ENCODE measurements at regions not wholly inside any gene's neighbourhood (a gene's known extent, or its start where the extent isn't known, plus 50 kb on each side); places are given as distances from the start of the nearest gene placed in this dataset.

- no peaks in the 10 kb centered on the region for H3K4me1 ChIP-seq (ENCODE audit: control insufficient read depth, extremely low read depth, insufficient read depth, low read length)
- no peaks in the 10 kb centered on the region for H4K20me1 ChIP-seq (ENCODE audit: control insufficient read depth, extremely low read depth, insufficient read depth, low read length)
- H3K27me3 ChIP-seq (ENCODE audit: control insufficient read depth, extremely low read depth, insufficient read depth, low read length): peaks cover 69% of the 10 kb centered on the region
- FAIRE-seq: no peak
- H3K27ac ChIP-seq (ENCODE audit: control insufficient read depth, insufficient read depth, low read length): no peak overlapping the region
- H2AFZ ChIP-seq (ENCODE audit: control insufficient read depth, low read length): no peak overlapping the region
- H3K9me3 ChIP-seq (ENCODE audit: control insufficient read depth, low read depth, low read length): no peaks in the 10 kb centered on the region
- H3K36me3 ChIP-seq (ENCODE audit: control insufficient read depth in 2 of 2, extremely low read depth in 1 of 2, insufficient read depth in 2 of 2, low read length in 2 of 2): no peaks in the 10 kb centered on the region
- no peaks in the 10 kb centered on the region for H3K9me1 ChIP-seq (ENCODE audit: control insufficient read depth, extremely low read depth, insufficient read depth, low read length)
- H3K4me3 ChIP-seq (ENCODE audit: control insufficient read depth in 2 of 3, extremely low read depth in 1 of 3, insufficient read depth in 2 of 3, low read depth in 1 of 3, low read length in 3 of 3): no peak overlapping the region
- dilution Hi-C loops (cut with MboI; ENCODE audit: extremely low pct_ligation_motif_present, low sequenced_read_pairs): no loop called here
- no peak for DNase-seq (ENCODE audit: low read depth, low spot score)
- no peak overlapping the region for H3K9ac ChIP-seq (ENCODE audit: control insufficient read depth, extremely low read depth, insufficient read depth, low read length)
- H3K4me2 ChIP-seq (ENCODE audit: control insufficient read depth, extremely low read depth, insufficient read depth, low read depth, low read length): no peak overlapping the region
- no peaks in the 10 kb centered on the region for H3K79me2 ChIP-seq (ENCODE audit: control insufficient read depth, insufficient read depth, low read length)
- TF ChIP-seq EZH2 (IDR thresholded peaks at IDR 0.05; ENCODE audit: low read length): no peak
- TF ChIP-seq, protein P1, sequence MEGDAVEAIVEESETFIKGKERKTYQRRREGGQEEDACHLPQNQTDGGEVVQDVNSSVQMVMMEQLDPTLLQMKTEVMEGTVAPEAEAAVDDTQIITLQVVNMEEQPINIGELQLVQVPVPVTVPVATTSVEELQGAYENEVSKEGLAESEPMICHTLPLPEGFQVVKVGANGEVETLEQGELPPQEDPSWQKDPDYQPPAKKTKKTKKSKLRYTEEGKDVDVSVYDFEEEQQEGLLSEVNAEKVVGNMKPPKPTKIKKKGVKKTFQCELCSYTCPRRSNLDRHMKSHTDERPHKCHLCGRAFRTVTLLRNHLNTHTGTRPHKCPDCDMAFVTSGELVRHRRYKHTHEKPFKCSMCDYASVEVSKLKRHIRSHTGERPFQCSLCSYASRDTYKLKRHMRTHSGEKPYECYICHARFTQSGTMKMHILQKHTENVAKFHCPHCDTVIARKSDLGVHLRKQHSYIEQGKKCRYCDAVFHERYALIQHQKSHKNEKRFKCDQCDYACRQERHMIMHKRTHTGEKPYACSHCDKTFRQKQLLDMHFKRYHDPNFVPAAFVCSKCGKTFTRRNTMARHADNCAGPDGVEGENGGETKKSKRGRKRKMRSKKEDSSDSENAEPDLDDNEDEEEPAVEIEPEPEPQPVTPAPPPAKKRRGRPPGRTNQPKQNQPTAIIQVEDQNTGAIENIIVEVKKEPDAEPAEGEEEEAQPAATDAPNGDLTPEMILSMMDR (optimal IDR thresholded peaks at IDR 0.05 in 1 of 3, IDR thresholded peaks at IDR 0.05 in 1 of 3, conservative IDR thresholded peaks at IDR 0.05 in 1 of 3; ENCODE audit: extremely low read depth in 1 of 3, insufficient read depth in 2 of 3, low read length in 3 of 3): no peak
These were observed 72.8 kb upstream of the PMEPA1 start for GRCh38 chr20:57782631-57783041.

GRCh38 chr20:57781901-57782300 is 72.1 kb upstream of the PMEPA1 start:
- no peak overlapping the region for H2AFZ ChIP-seq (ENCODE audit: control insufficient read depth, low read length)
- H3K9me3 ChIP-seq (ENCODE audit: control insufficient read depth, low read depth, low read length): no peaks in the 10 kb centered on the region
- no peak overlapping the region for H3K27ac ChIP-seq (ENCODE audit: control insufficient read depth, insufficient read depth, low read length)
- H3K36me3 ChIP-seq (ENCODE audit: control insufficient read depth in 2 of 2, extremely low read depth in 1 of 2, insufficient read depth in 2 of 2, low read length in 2 of 2): no peaks in the 10 kb centered on the region
- dilution Hi-C loops (cut with MboI; ENCODE audit: extremely low pct_ligation_motif_present, low sequenced_read_pairs): no loop called here
- H4K20me1 ChIP-seq (ENCODE audit: control insufficient read depth, extremely low read depth, insufficient read depth, low read length): no peaks in the 10 kb centered on the region
- FAIRE-seq: no peak
- peaks cover 62% of the 10 kb centered on the region for H3K27me3 ChIP-seq (ENCODE audit: control insufficient read depth, extremely low read depth, insufficient read depth, low read length)
- TF ChIP-seq, protein P1 (optimal IDR thresholded peaks at IDR 0.05 in 1 of 3, IDR thresholded peaks at IDR 0.05 in 1 of 3, conservative IDR thresholded peaks at IDR 0.05 in 1 of 3; ENCODE audit: extremely low read depth in 1 of 3, insufficient read depth in 2 of 3, low read length in 3 of 3): no peak
- TF ChIP-seq EZH2 (IDR thresholded peaks at IDR 0.05; ENCODE audit: low read length): no peak
- no peaks in the 10 kb centered on the region for H3K4me1 ChIP-seq (ENCODE audit: control insufficient read depth, extremely low read depth, insufficient read depth, low read length)
- no peak overlapping the region for H3K4me2 ChIP-seq (ENCODE audit: control insufficient read depth, extremely low read depth, insufficient read depth, low read depth, low read length)
- no peak for DNase-seq (ENCODE audit: low read depth, low spot score)
- H3K9ac ChIP-seq (ENCODE audit: control insufficient read depth, extremely low read depth, insufficient read depth, low read length): no peak overlapping the region
- H3K79me2 ChIP-seq (ENCODE audit: control insufficient read depth, insufficient read depth, low read length): no peaks in the 10 kb centered on the region
- H3K9me1 ChIP-seq (ENCODE audit: control insufficient read depth, extremely low read depth, insufficient read depth, low read length): no peaks in the 10 kb centered on the region
- no peak overlapping the region for H3K4me3 ChIP-seq (ENCODE audit: control insufficient read depth in 2 of 3, extremely low read depth in 1 of 3, insufficient read depth in 2 of 3, low read depth in 1 of 3, low read length in 3 of 3)
